ENCODE measurements at regions not wholly inside any gene's neighbourhood (a gene's known extent, or its start where the extent isn't known, plus 50 kb on each side); places are given as distances from the start of the nearest gene placed in this dataset.

DNA sequence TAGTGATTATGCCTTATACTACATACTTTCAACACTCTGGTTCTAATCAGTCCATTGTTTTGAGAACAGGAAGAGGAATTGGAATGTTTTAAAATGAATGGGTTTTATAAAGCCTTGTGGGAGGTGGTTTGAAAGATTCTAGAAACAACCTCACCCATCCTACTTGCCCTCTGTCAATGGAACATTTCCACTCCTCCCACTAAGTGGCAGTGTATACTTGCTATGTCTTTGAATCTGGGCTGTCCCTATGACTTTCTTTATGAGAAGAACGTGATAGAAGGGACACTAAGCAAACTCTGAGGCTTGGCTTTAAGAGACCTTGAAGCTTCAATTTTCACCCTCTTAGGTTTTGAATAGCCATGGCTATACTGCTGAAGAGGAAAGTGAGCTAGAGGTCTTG, 611.2 kb downstream of the PPP4R3C start:
- FAIRE-seq (no peak), DNase-seq (ENCODE audit: low read depth, low spot score) (no peak), ATAC-seq (peak; percentile 96)
- in situ Hi-C loops (cut with MboI) = no loop called here
- ChIA-PET CTCF (interaction anchor here (0.9 to 4.1 kb wide), 11 partner anchors 27 to 336 kb away, joined by 3 to 43 read pairs (median 4); no protein-coding TSS in a partner anchor), POLR2A (no interaction called here), SMC1A (ENCODE audit: uncharacterized antibody, unreplicated experiment) (interaction anchor here (1.0 to 3.8 kb wide), 8 partner anchors 43 to 334 kb away, joined by 3 to 55 read pairs (median 10); no protein-coding TSS in a partner anchor), RAD21 (ENCODE audit: unreplicated experiment) (interaction anchor here (0.6 to 6.3 kb wide), 8 partner anchors 52 to 335 kb away, joined by 3 to 54 read pairs (median 8); no protein-coding TSS in a partner anchor)
- no peaks in the 10 kb centered on the region for H3K36me3 ChIP-seq (ENCODE audit: control insufficient read depth in 2 of 2, insufficient read depth in 2 of 2, low read length in 1 of 2)
- H3K27me3 ChIP-seq (replicated peaks in 1 of 2; ENCODE audit: control insufficient read depth in 2 of 2, insufficient read depth in 2 of 2, low read length in 1 of 2) = no peaks in the 10 kb centered on the region
- WGBS (ENCODE audit: insufficient coverage, insufficient replicate concordance, low lambda C conversion rate, missing lambda C conversion rate) = 0% methylated on average over 1 of the region's 1 CpG
- H3K4me2 ChIP-seq (ENCODE audit: control insufficient read depth, insufficient read depth) = no peak overlapping the region
- no peaks in the 10 kb centered on the region for H3K9me3 ChIP-seq (replicated peaks; ENCODE audit: control insufficient read depth, insufficient read depth, low read length)
- H4K20me1 ChIP-seq (ENCODE audit: control insufficient read depth, insufficient read depth) = no peaks in the 10 kb centered on the region
- no peak overlapping the region for H3K4me3 ChIP-seq
- no peaks in the 10 kb centered on the region for H3K79me2 ChIP-seq (ENCODE audit: control insufficient read depth, insufficient read depth, low read length)
- no peaks in the 10 kb centered on the region for H3K4me1 ChIP-seq (ENCODE audit: control insufficient read depth, insufficient read depth, low read length)
- no TSS peak for BruUV-seq (replicated peaks)
- H2AFZ ChIP-seq (ENCODE audit: control insufficient read depth, low read depth, low read length) = no peak overlapping the region
- intact Hi-C loops (cut with micrococcal nuclease; ENCODE audit: unreplicated experiment) = loop anchor here (1.0 kb wide), 2 partner anchors 66 to 334 kb away; no protein-coding TSS in a partner anchor
- H3K9ac ChIP-seq (ENCODE audit: control insufficient read depth, insufficient read depth, low read length) = no peak overlapping the region
- H3K27ac ChIP-seq (ENCODE audit: control insufficient read depth, insufficient read depth) = no peak overlapping the region
- peak; percentile 40; the same call in 1 of the 2 replicates for TF ChIP-seq SMC3 (IDR thresholded peaks at IDR 0.05; ENCODE audit: borderline replicate concordance, low read length)
- TF ChIP-seq, protein P1, sequence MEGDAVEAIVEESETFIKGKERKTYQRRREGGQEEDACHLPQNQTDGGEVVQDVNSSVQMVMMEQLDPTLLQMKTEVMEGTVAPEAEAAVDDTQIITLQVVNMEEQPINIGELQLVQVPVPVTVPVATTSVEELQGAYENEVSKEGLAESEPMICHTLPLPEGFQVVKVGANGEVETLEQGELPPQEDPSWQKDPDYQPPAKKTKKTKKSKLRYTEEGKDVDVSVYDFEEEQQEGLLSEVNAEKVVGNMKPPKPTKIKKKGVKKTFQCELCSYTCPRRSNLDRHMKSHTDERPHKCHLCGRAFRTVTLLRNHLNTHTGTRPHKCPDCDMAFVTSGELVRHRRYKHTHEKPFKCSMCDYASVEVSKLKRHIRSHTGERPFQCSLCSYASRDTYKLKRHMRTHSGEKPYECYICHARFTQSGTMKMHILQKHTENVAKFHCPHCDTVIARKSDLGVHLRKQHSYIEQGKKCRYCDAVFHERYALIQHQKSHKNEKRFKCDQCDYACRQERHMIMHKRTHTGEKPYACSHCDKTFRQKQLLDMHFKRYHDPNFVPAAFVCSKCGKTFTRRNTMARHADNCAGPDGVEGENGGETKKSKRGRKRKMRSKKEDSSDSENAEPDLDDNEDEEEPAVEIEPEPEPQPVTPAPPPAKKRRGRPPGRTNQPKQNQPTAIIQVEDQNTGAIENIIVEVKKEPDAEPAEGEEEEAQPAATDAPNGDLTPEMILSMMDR (IDR thresholded peaks at IDR 0.05 in 2 of 3, conservative IDR thresholded peaks at IDR 0.05 in 1 of 3; ENCODE audit: control insufficient read depth in 2 of 3, extremely low read depth in 1 of 3, insufficient read depth in 1 of 3, low read depth in 3 of 3, low read length in 3 of 3) = peak in 2 of 3 experiments; percentile 27 to 53; a peak in 3 of 6 replicates
- TF ChIP-seq, protein P2, sequence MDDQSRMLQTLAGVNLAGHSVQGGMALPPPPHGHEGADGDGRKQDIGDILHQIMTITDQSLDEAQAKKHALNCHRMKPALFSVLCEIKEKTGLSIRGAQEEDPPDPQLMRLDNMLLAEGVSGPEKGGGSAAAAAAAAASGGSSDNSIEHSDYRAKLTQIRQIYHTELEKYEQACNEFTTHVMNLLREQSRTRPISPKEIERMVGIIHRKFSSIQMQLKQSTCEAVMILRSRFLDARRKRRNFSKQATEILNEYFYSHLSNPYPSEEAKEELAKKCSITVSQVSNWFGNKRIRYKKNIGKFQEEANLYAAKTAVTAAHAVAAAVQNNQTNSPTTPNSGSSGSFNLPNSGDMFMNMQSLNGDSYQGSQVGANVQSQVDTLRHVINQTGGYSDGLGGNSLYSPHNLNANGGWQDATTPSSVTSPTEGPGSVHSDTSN (IDR thresholded peaks at IDR 0.05; ENCODE audit: insufficient replicate concordance, low read depth, low read length) = no peak
- peak; percentile 64 for TF ChIP-seq RAD21 (IDR thresholded peaks at IDR 0.05; ENCODE audit: insufficient read depth, low read depth, low read length)
- TF ChIP-seq SUZ12 (IDR thresholded peaks at IDR 0.05; ENCODE audit: unreplicated experiment) = no peak
- TF ChIP-seq ZNF622 (IDR thresholded peaks at IDR 0.05) = no peak
- TF ChIP-seq, protein P3, sequence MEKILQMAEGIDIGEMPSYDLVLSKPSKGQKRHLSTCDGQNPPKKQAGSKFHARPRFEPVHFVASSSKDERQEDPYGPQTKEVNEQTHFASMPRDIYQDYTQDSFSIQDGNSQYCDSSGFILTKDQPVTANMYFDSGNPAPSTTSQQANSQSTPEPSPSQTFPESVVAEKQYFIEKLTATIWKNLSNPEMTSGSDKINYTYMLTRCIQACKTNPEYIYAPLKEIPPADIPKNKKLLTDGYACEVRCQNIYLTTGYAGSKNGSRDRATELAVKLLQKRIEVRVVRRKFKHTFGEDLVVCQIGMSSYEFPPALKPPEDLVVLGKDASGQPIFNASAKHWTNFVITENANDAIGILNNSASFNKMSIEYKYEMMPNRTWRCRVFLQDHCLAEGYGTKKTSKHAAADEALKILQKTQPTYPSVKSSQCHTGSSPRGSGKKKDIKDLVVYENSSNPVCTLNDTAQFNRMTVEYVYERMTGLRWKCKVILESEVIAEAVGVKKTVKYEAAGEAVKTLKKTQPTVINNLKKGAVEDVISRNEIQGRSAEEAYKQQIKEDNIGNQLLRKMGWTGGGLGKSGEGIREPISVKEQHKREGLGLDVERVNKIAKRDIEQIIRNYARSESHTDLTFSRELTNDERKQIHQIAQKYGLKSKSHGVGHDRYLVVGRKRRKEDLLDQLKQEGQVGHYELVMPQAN (conservative IDR thresholded peaks at IDR 0.05) = no peak
- TF ChIP-seq, protein P4, sequence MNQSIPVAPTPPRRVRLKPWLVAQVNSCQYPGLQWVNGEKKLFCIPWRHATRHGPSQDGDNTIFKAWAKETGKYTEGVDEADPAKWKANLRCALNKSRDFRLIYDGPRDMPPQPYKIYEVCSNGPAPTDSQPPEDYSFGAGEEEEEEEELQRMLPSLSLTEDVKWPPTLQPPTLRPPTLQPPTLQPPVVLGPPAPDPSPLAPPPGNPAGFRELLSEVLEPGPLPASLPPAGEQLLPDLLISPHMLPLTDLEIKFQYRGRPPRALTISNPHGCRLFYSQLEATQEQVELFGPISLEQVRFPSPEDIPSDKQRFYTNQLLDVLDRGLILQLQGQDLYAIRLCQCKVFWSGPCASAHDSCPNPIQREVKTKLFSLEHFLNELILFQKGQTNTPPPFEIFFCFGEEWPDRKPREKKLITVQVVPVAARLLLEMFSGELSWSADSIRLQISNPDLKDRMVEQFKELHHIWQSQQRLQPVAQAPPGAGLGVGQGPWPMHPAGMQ (IDR thresholded peaks at IDR 0.05; ENCODE audit: borderline replicate concordance) = no peak
- peak in 1 of 2 experiments; percentile 39; a peak in 1 of 4 replicates for TF ChIP-seq BHLHE40 (IDR thresholded peaks at IDR 0.05; ENCODE audit: borderline replicate concordance in 1 of 2, low read depth in 2 of 2, low read length in 1 of 2)
- TF ChIP-seq ETV6 (conservative IDR thresholded peaks at IDR 0.05 in 1 of 2, IDR thresholded peaks at IDR 0.05 in 1 of 2; ENCODE audit: borderline replicate concordance in 1 of 2, low read depth in 1 of 2) = no peak
- TF ChIP-seq, protein P5, sequence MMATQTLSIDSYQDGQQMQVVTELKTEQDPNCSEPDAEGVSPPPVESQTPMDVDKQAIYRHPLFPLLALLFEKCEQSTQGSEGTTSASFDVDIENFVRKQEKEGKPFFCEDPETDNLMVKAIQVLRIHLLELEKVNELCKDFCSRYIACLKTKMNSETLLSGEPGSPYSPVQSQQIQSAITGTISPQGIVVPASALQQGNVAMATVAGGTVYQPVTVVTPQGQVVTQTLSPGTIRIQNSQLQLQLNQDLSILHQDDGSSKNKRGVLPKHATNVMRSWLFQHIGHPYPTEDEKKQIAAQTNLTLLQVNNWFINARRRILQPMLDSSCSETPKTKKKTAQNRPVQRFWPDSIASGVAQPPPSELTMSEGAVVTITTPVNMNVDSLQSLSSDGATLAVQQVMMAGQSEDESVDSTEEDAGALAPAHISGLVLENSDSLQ (IDR thresholded peaks at IDR 0.05) = no peak

Measured in GM12878 (cell line).